GM12872 (cell line): ENCODE measurements at regions not wholly inside any gene's neighbourhood (a gene's known extent, or its start where the extent isn't known, plus 50 kb on each side); places are given as distances from the start of the nearest gene placed in this dataset.

Experiments
- TF ChIP-seq, protein P1 (sequence below): IDR thresholded peaks from 3 replicates; pipeline ENCODE4 v1.5.1; 2011; ENCODE audit warnings: low read depth, mild to moderate bottlenecking, low read length, moderate library complexity; ENCODE audit not compliant: insufficient read depth

DNA sequence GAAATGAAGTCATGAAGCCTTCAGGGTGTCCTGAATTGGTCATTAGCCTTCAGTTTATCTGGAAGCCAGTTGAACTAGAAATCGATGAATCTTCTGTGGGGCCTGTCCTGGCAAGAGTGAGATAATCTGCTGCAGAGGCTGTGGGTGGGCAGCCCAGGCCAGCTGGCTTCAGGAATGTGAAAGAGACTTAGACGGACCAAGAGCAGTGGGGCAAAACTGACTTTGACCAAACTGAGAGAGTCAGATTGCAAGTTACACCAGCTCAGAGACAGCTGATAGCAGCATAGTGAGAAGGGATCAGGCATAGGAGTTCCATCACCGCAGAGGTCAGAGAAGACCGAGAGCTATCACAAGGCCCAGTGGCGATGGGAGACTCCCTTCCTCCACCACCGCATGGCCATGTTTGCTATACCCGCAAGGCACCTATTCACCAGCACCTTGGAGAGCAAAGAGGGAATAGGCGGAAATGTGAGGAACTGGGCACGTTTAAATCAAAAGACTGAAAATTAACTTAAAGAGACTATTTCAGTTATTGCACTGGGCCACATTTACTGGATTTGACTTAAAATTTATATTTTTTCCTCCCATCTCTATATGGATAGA is 50.0 kb upstream of the GLIS3 start:
- TF ChIP-seq, protein P1, sequence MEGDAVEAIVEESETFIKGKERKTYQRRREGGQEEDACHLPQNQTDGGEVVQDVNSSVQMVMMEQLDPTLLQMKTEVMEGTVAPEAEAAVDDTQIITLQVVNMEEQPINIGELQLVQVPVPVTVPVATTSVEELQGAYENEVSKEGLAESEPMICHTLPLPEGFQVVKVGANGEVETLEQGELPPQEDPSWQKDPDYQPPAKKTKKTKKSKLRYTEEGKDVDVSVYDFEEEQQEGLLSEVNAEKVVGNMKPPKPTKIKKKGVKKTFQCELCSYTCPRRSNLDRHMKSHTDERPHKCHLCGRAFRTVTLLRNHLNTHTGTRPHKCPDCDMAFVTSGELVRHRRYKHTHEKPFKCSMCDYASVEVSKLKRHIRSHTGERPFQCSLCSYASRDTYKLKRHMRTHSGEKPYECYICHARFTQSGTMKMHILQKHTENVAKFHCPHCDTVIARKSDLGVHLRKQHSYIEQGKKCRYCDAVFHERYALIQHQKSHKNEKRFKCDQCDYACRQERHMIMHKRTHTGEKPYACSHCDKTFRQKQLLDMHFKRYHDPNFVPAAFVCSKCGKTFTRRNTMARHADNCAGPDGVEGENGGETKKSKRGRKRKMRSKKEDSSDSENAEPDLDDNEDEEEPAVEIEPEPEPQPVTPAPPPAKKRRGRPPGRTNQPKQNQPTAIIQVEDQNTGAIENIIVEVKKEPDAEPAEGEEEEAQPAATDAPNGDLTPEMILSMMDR = no peak
